Prostate gland (tissue), 2 donors: ENCODE measurements at regions not wholly inside any gene's neighbourhood (a gene's known extent, or its start where the extent isn't known, plus 50 kb on each side); places are given as distances from the start of the nearest gene placed in this dataset.

ENCODE experiments used
- DNase-seq: peaks from one replicate; pipeline ENCODE4 v3.0.0-alpha.2; 2019; ENCODE audit warnings: low spot score
- H3K27ac ChIP-seq, 2 donors: fragments of 200-600 bp; sonication (generic); 2 replicates each; pipeline ENCODE4 v1.5.1; 2017 to 2019
- H3K27me3 ChIP-seq: fragments of 200-600 bp; sonication (generic); replicated peaks from 2 replicates; pipeline ENCODE4 v1.5.1; 2019; ENCODE audit not compliant: insufficient read depth
- H3K36me3 ChIP-seq, 2 donors: fragments of 200-600 bp; sonication (generic); 1 replicate in 1 of 2; 2 replicates in 1 of 2; pipeline versions ENCODE4 v1.5.1 to v1.8.1; 2017 to 2019
- H3K4me1 ChIP-seq: fragments of 200-600 bp; sonication (generic); replicated peaks from 2 replicates; pipeline ENCODE4 v1.5.1; 2019
- H3K4me3 ChIP-seq, 2 donors: fragments of 200-600 bp; sonication (generic); 2 replicates each; pipeline ENCODE4 v1.5.1; 2017 to 2019
- H3K9me3 ChIP-seq: fragments of 200-600 bp; sonication (generic); 2 replicates; pipeline ENCODE4 v1.5.1; 2017
- CTCF ChIP-seq, 4 experiments: fragments of 200-600 bp in 2 of 4; fragments of 450-650 bp in 2 of 4; sonication (generic) in 2 of 4; IDR thresholded peaks; 1 replicate in 3 of 4; 2 replicates in 1 of 4; pipeline ENCODE4 v1.5.1; 2016 to 2019; ENCODE audit warnings: antibody characterized with exemption in 4 of 4, mild to moderate bottlenecking in 2 of 4, moderate library complexity in 2 of 4
- POLR2A ChIP-seq: fragments of 450-650 bp; IDR thresholded peaks from one replicate; pipeline ENCODE4 v1.6.1; 2016; ENCODE audit warnings: antibody characterized with exemption, mild to moderate bottlenecking
- POLR2AphosphoS5 ChIP-seq: sonication (generic); formaldehyde crosslinking; IDR thresholded peaks from one replicate; pipeline ENCODE4 v1.6.1; 2017; ENCODE audit warnings: antibody characterized with exemption
- WGBS: methylation state at CpG from one replicate; pipeline ENCODE4 v1.1.5; 2018; 5-methylcytosine and 5-hydroxymethylcytosine counted together
- intact Hi-C: fragments of 100-400 bp; cut with DNase I; formaldehyde crosslinking; loops from one replicate; pipeline ENCODE4 v1.14.2; 2022

GRCh38 chr1:39116116-39116607 is 88.3 kb upstream of the MACF1 start:
- Histone ChIP-seq H3K4me1 (peaks cover 7% of the 10 kb centered on the region), H3K9me3 (no peaks in the 10 kb centered on the region), H3K4me3 (no peak overlapping the region), H3K36me3 (no peaks in the 10 kb centered on the region), H3K27me3 (no peaks in the 10 kb centered on the region), H3K27ac (peak overlapping the region; percentile 49 to 61)
- WGBS: 87% methylated on average over 3 of the region's 3 CpGs
- intact Hi-C loops: no loop called here
- no peak for DNase-seq
- no peak for TF ChIP-seq POLR2A
- TF ChIP-seq CTCF (IDR thresholded peaks at IDR 0.05): no peak
- no peak for TF ChIP-seq POLR2AphosphoS5

- no peak for DNase-seq
- Histone ChIP-seq H3K4me1 (peaks cover 7% of the 10 kb centered on the region), H3K36me3 (no peaks in the 10 kb centered on the region), H3K9me3 (no peaks in the 10 kb centered on the region), H3K27me3 (no peaks in the 10 kb centered on the region), H3K27ac (peak overlapping the region; percentile 49 to 61), H3K4me3 (no peak overlapping the region)
- 37% methylated on average over 3 of the region's 3 CpGs for WGBS
- TF ChIP-seq POLR2A (no peak), POLR2AphosphoS5 (peak; percentile 35)
- intact Hi-C loops: no loop called here
Measured at GRCh38 chr1:39116860-39117728, 87.4 kb upstream of the MACF1 start.

- intact Hi-C loops: no loop called here
- no peak for DNase-seq
- 5% methylated on average over 1 of the region's 1 CpG for WGBS
- H3K36me3 ChIP-seq: no peaks in the 10 kb centered on the region
- H3K4me1 ChIP-seq: peaks cover 7% of the 10 kb centered on the region
- peak overlapping the region; percentile 2 to 61 for H3K27ac ChIP-seq
- H3K27me3 ChIP-seq: no peaks in the 10 kb centered on the region
- H3K4me3 ChIP-seq: no peak overlapping the region
- TF ChIP-seq POLR2A (no peak), POLR2AphosphoS5 (no peak)
- H3K9me3 ChIP-seq: no peaks in the 10 kb centered on the region
Measured at GRCh38 chr1:39117899-39118450, 86.5 kb upstream of the MACF1 start.

- no peaks in the 10 kb centered on the region for H3K27me3 ChIP-seq
- no peaks in the 10 kb centered on the region for H3K36me3 ChIP-seq
- TF ChIP-seq POLR2A: no peak
- no peak for TF ChIP-seq CTCF (IDR thresholded peaks at IDR 0.05)
- TF ChIP-seq POLR2AphosphoS5: no peak
- intact Hi-C loops: no loop called here
- H3K9me3 ChIP-seq: no peaks in the 10 kb centered on the region
- no peak for DNase-seq
- H3K4me1 ChIP-seq: peaks cover 2% of the 10 kb centered on the region
- no peak overlapping the region for H3K27ac ChIP-seq
- H3K4me3 ChIP-seq: no peak overlapping the region
- WGBS: 95% methylated on average over 6 of the region's 6 CpGs
Measured at GRCh38 chr1:39122056-39122455, 82.4 kb upstream of the MACF1 start.

- H3K9me3 ChIP-seq: no peaks in the 10 kb centered on the region
- intact Hi-C loops: no loop called here
- H3K36me3 ChIP-seq: no peaks in the 10 kb centered on the region
- WGBS: 50% methylated on average over 1 of the region's 1 CpG
- no peak overlapping the region for H3K4me3 ChIP-seq
- TF ChIP-seq POLR2A: no peak
- no peak for TF ChIP-seq CTCF (IDR thresholded peaks at IDR 0.05)
- TF ChIP-seq POLR2AphosphoS5: no peak
- no peak for DNase-seq
- peaks cover 5% of the 10 kb centered on the region for H3K4me1 ChIP-seq
- no peaks in the 10 kb centered on the region for H3K27me3 ChIP-seq
- no peak overlapping the region for H3K27ac ChIP-seq
Measured at GRCh38 chr1:39124282-39124681, 80.2 kb upstream of the MACF1 start.
